PC-3 (cell line): ENCODE measurements at regions not wholly inside any gene's neighbourhood (a gene's known extent, or its start where the extent isn't known, plus 50 kb on each side); places are given as distances from the start of the nearest gene placed in this dataset.

ENCODE experiments used
- ATAC-seq: fragments of 200-7000 bp; cut with Tn5 transposase; 2 replicates; pipeline ENCODE4 v1.9.1; 2020; ENCODE audit warnings: mild to moderate bottlenecking, moderate library complexity
- BruUV-seq: library from RNA; stranded (reverse); fragments of 400-500 nt; replicated peaks from 2 replicates; lab custom pipeline; 2021; lab: Mats Ljungman, UMichigan
- CTCF ChIA-PET: fragments of 300-600 bp; sonication (Branson Sonifier 250); formaldehyde crosslinking; loops from one replicate; lab custom pipeline; 2022; ENCODE audit warnings: antibody characterized with exemption; lab: Charles Lee
- POLR2A ChIA-PET: fragments of 300-600 bp; sonication (Branson Sonifier 250); formaldehyde crosslinking; loops from one replicate; lab custom pipeline; 2022; ENCODE audit warnings: antibody characterized with exemption; ENCODE audit not compliant: unreplicated experiment; lab: Charles Lee
- DNase-seq: peaks from one replicate; pipeline ENCODE4 v3.0.0-alpha.2; 2015
- H2AFZ ChIP-seq: fragments of 300-600 bp; sonication (generic); 2 replicates; pipeline ENCODE4 v1.6.0; 2016; ENCODE audit warnings: antibody characterized with exemption, low read length
- H3F3A ChIP-seq: fragments of 300-600 bp; sonication (generic); one replicate; pipeline ENCODE4 v1.6.0; 2017; ENCODE audit warnings: antibody characterized with exemption, low read length, control low read depth, mild to moderate bottlenecking; ENCODE audit not compliant: unreplicated experiment
- H3K27ac ChIP-seq: fragments of 300-600 bp; sonication (generic); 2 replicates; pipeline ENCODE4 v1.5.1; 2016; ENCODE audit warnings: mild to moderate bottlenecking, low read length
- H3K27me3 ChIP-seq: fragments of 300-600 bp; sonication (generic); 2 replicates; pipeline ENCODE4 v1.6.1; 2016; ENCODE audit warnings: low read length, mixed read lengths
- H3K36me3 ChIP-seq: fragments of 300-600 bp; sonication (generic); 2 replicates; pipeline ENCODE4 v1.6.1; 2016; ENCODE audit warnings: low read depth, mixed run types, low read length, mixed read lengths
- H3K4me1 ChIP-seq: fragments of 300-600 bp; sonication (generic); 2 replicates; pipeline ENCODE4 v1.5.1; 2016; ENCODE audit warnings: low read length; ENCODE audit not compliant: insufficient read depth
- H3K4me2 ChIP-seq: fragments of 300-600 bp; sonication (generic); 2 replicates; pipeline ENCODE4 v1.6.0; 2016; ENCODE audit warnings: low read length
- H3K4me3 ChIP-seq: fragments of 300-600 bp; sonication (generic); 2 replicates; pipeline ENCODE4 v1.5.1; 2016; ENCODE audit warnings: mild to moderate bottlenecking, low read length, mixed read lengths
- H3K79me2 ChIP-seq: fragments of 300-600 bp; sonication (generic); 2 replicates; pipeline ENCODE4 v1.6.1; 2017; ENCODE audit warnings: low read length, mixed read lengths
- H3K9ac ChIP-seq: fragments of 300-600 bp; sonication (generic); 2 replicates; pipeline ENCODE4 v1.6.0; 2016; ENCODE audit warnings: mild to moderate bottlenecking, low read length
- H3K9me2 ChIP-seq: fragments of 300-600 bp; sonication (generic); replicated peaks from 2 replicates; pipeline ENCODE4 v1.6.1; 2016; ENCODE audit warnings: mixed run types, low read length, mixed read lengths
- H3K9me3 ChIP-seq: fragments of 300-600 bp; sonication (generic); 2 replicates; pipeline ENCODE4 v1.6.1; 2016; ENCODE audit warnings: low read length, mixed read lengths
- H4K20me1 ChIP-seq: fragments of 300-600 bp; sonication (generic); 2 replicates; pipeline ENCODE4 v1.6.1; 2016; ENCODE audit warnings: low read length, mixed read lengths
- EZH2 ChIP-seq: fragments of 300-600 bp; sonication (generic); IDR thresholded peaks from one replicate; pipeline ENCODE4 v1.6.1; 2017; ENCODE audit warnings: antibody characterized with exemption, mild to moderate bottlenecking, low read length; ENCODE audit not compliant: unreplicated experiment
- EZH2phosphoT487 ChIP-seq: fragments of 300-600 bp; sonication (generic); IDR thresholded peaks from 2 replicates; pipeline ENCODE4 v1.6.1; 2018; ENCODE audit warnings: mild to moderate bottlenecking, antibody characterized with exemption, low read length, borderline replicate concordance
- intact Hi-C: fragments of 100-400 bp; cut with micrococcal nuclease; formaldehyde crosslinking; loops from 2 replicates; pipeline ENCODE4 v1.9.0; 2023
- TF ChIP-seq, protein P1 (sequence below): fragments of 300-600 bp; sonication (generic); conservative IDR thresholded peaks from 2 replicates; pipeline ENCODE4 v1.5.1; 2017; ENCODE audit warnings: antibody characterized with exemption, low read depth, mild to moderate bottlenecking, low read length

DNA sequence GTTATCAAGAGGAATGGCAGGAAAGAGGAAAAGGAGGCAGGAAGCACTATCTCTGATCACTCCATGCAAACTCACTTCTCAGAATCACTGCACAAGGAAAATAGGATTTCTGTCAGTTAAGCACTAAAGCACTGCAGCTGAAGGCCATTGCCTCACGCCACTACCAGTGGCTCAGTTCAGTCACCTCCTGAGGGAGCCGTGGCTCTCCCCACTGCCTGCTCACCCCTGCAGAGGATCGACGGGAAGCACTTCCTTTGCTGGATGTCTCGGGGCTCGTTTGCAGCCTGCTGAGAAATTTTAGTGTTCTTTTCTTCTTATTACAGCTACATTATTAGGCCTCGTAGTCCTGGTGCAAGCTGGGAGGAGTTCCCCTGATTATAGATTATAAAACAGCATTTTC is 90.1 kb upstream of the ADCY1 start:
- 0 out of 2 replicates have a peak, but pooled peaks have one; percentile 24 for ATAC-seq
- CTCF ChIA-PET = no interaction called here
- no peaks in the 10 kb centered on the region for H3K4me1 ChIP-seq
- H2AFZ ChIP-seq = peak overlapping the region; percentile 74
- no peak for DNase-seq
- H3K4me3 ChIP-seq = no peak overlapping the region
- no peaks in the 10 kb centered on the region for H4K20me1 ChIP-seq
- intact Hi-C loops = no loop called here
- POLR2A ChIA-PET = no interaction called here
- TF ChIP-seq EZH2phosphoT487 = no peak
- no peak for TF ChIP-seq EZH2
- TF ChIP-seq, protein P1, sequence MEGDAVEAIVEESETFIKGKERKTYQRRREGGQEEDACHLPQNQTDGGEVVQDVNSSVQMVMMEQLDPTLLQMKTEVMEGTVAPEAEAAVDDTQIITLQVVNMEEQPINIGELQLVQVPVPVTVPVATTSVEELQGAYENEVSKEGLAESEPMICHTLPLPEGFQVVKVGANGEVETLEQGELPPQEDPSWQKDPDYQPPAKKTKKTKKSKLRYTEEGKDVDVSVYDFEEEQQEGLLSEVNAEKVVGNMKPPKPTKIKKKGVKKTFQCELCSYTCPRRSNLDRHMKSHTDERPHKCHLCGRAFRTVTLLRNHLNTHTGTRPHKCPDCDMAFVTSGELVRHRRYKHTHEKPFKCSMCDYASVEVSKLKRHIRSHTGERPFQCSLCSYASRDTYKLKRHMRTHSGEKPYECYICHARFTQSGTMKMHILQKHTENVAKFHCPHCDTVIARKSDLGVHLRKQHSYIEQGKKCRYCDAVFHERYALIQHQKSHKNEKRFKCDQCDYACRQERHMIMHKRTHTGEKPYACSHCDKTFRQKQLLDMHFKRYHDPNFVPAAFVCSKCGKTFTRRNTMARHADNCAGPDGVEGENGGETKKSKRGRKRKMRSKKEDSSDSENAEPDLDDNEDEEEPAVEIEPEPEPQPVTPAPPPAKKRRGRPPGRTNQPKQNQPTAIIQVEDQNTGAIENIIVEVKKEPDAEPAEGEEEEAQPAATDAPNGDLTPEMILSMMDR = no peak
- peak overlapping the region; percentile 55; the same call in 1 of the 2 replicates for H3K4me2 ChIP-seq
- no peaks in the 10 kb centered on the region; the same call in 1 of the 2 replicates for H3K27me3 ChIP-seq
- H3K36me3 ChIP-seq = no peaks in the 10 kb centered on the region
- H3K27ac ChIP-seq = no peak overlapping the region
- no peak overlapping the region for H3K9ac ChIP-seq
- H3K9me2 ChIP-seq = no peaks in the 10 kb centered on the region
- no peaks in the 10 kb centered on the region for H3K9me3 ChIP-seq
- no TSS peak for BruUV-seq
- H3K79me2 ChIP-seq = no peaks in the 10 kb centered on the region
- no peaks in the 10 kb centered on the region for H3F3A ChIP-seq

DNA sequence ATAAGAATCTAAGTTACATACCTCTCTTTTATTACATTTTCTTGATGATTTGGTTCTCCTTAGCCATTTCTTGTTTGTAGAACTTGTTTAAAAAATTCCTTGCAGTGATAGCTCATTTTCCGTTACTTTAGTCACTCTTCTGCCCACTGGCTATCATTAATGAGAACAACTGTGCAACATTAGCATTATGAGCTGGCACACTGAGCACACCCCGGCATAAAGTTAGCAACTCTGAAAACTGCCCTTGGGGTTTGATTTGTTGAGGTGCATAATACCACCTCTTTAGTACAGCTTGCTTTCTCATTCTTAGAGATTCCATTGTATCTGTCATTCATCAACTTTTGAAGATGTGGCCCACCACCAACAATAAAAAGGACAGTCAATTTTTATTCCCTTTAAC is 87.6 kb upstream of the ADCY1 start:
- Histone ChIP-seq H3K4me2 (no peak overlapping the region), H3K9ac (no peak overlapping the region), H3K9me3 (no peaks in the 10 kb centered on the region), H3K27me3 (no peaks in the 10 kb centered on the region; the same call in 1 of the 2 replicates), H3K9me2 (no peaks in the 10 kb centered on the region), H3K4me3 (no peak overlapping the region), H3F3A (no peaks in the 10 kb centered on the region), H2AFZ (no peak overlapping the region), H4K20me1 (no peaks in the 10 kb centered on the region), H3K27ac (no peak overlapping the region), H3K36me3 (no peaks in the 10 kb centered on the region), H3K4me1 (no peaks in the 10 kb centered on the region), H3K79me2 (no peaks in the 10 kb centered on the region)
- intact Hi-C loops = no loop called here
- ChIA-PET POLR2A (no interaction called here), CTCF (no interaction called here)
- TF ChIP-seq EZH2 (no peak), EZH2phosphoT487 (no peak)
- TF ChIP-seq, protein P1 = no peak
- no peak for DNase-seq
- ATAC-seq = no peak
- BruUV-seq = no TSS peak

GRCh38 chr7:45494885-45495284 is 79.3 kb upstream of the ADCY1 start:
- H3K27me3 ChIP-seq = peaks cover 5% of the 10 kb centered on the region; the same call in 1 of the 2 replicates
- H3K4me2 ChIP-seq = no peak overlapping the region
- no peaks in the 10 kb centered on the region for H3K9me2 ChIP-seq
- no peak overlapping the region for H2AFZ ChIP-seq
- no peaks in the 10 kb centered on the region for H4K20me1 ChIP-seq
- CTCF ChIA-PET = no interaction called here
- H3K36me3 ChIP-seq = no peaks in the 10 kb centered on the region
- POLR2A ChIA-PET = no interaction called here
- TF ChIP-seq, protein P1 = no peak
- no peak for TF ChIP-seq EZH2
- TF ChIP-seq EZH2phosphoT487 = no peak
- no peaks in the 10 kb centered on the region for H3K9me3 ChIP-seq
- no peak overlapping the region for H3K9ac ChIP-seq
- no peak overlapping the region for H3K27ac ChIP-seq
- no peaks in the 10 kb centered on the region for H3K4me1 ChIP-seq
- intact Hi-C loops = no loop called here
- H3K79me2 ChIP-seq = no peaks in the 10 kb centered on the region
- H3F3A ChIP-seq = no peaks in the 10 kb centered on the region
- ATAC-seq (no peak), DNase-seq (no peak)
- no peak overlapping the region for H3K4me3 ChIP-seq
- no TSS peak for BruUV-seq
